ENCODE measurements at regions not wholly inside any gene's neighbourhood (a gene's known extent, or its start where the extent isn't known, plus 50 kb on each side); places are given as distances from the start of the nearest gene placed in this dataset.

GRCh38 chr3:59677747-59678702, 628.2 kb upstream of the CFAP20DC start:
- Histone ChIP-seq H3K27me3 (no peaks in the 10 kb centered on the region), H3K9me3 (no peaks in the 10 kb centered on the region), H3K36me3 (no peaks in the 10 kb centered on the region), H3K4me3 (no peak overlapping the region), H3K4me1 (no peaks in the 10 kb centered on the region), H3K27ac (replicated peaks in 1 of 4) (no peak overlapping the region)
- intact Hi-C loops (cut with DNase I): no loop called here
- no peak for TF ChIP-seq POLR2AphosphoS5 (IDR thresholded peaks at IDR 0.05)
- no peak for TF ChIP-seq EP300 (IDR thresholded peaks at IDR 0.05)
- no peak for TF ChIP-seq CTCF (IDR thresholded peaks at IDR 0.05)
- no peak for TF ChIP-seq POLR2A (IDR thresholded peaks at IDR 0.05; ENCODE audit: low read depth)
- DNase-seq (ENCODE audit: extremely low spot score): no peak
- 82% methylated on average over 11 of the region's 11 CpGs for WGBS

GRCh38 chr3:59675495-59675894, 625.7 kb upstream of the CFAP20DC start:
- TF ChIP-seq CTCF (IDR thresholded peaks at IDR 0.05) (no peak), EP300 (IDR thresholded peaks at IDR 0.05) (no peak), POLR2AphosphoS5 (IDR thresholded peaks at IDR 0.05) (no peak), POLR2A (IDR thresholded peaks at IDR 0.05; ENCODE audit: low read depth) (no peak)
- Histone ChIP-seq H3K4me3 (no peak overlapping the region), H3K27ac (replicated peaks in 1 of 4) (no peak overlapping the region), H3K27me3 (no peaks in the 10 kb centered on the region), H3K36me3 (no peaks in the 10 kb centered on the region), H3K9me3 (no peaks in the 10 kb centered on the region), H3K4me1 (no peaks in the 10 kb centered on the region)
- peak; percentile 42 for DNase-seq (ENCODE audit: extremely low spot score)
- intact Hi-C loops (cut with DNase I): no loop called here
- WGBS: 75% methylated on average over 2 of the region's 2 CpGs

GRCh38 chr3:59663076-59663850, 613.4 kb upstream of the CFAP20DC start:
- Histone ChIP-seq H3K36me3 (no peaks in the 10 kb centered on the region), H3K4me3 (no peak overlapping the region), H3K27ac (replicated peaks in 1 of 4) (no peak overlapping the region), H3K4me1 (peaks cover 0 to 32% (median 23%) of the 10 kb centered on the region in 4 donors), H3K27me3 (no peaks in the 10 kb centered on the region), H3K9me3 (no peaks in the 10 kb centered on the region)
- TF ChIP-seq POLR2AphosphoS5 (IDR thresholded peaks at IDR 0.05): no peak
- TF ChIP-seq EP300 (IDR thresholded peaks at IDR 0.05): no peak
- TF ChIP-seq CTCF (IDR thresholded peaks at IDR 0.05): no peak
- no peak for TF ChIP-seq POLR2A (IDR thresholded peaks at IDR 0.05; ENCODE audit: low read depth)
- intact Hi-C loops (cut with DNase I): no loop called here
- peak; percentile 60 for DNase-seq (ENCODE audit: extremely low spot score)
- 91% methylated on average over 2 of the region's 2 CpGs for WGBS

- Histone ChIP-seq H3K27me3 (no peaks in the 10 kb centered on the region), H3K4me1 (peaks cover 0 to 32% (median 23%) of the 10 kb centered on the region in 4 donors), H3K9me3 (no peaks in the 10 kb centered on the region), H3K4me3 (no peak overlapping the region), H3K27ac (replicated peaks in 1 of 4) (no peak overlapping the region), H3K36me3 (no peaks in the 10 kb centered on the region)
- DNase-seq (ENCODE audit: extremely low spot score): peak; percentile 74
- intact Hi-C loops (cut with DNase I): no loop called here
- no peak for TF ChIP-seq CTCF (IDR thresholded peaks at IDR 0.05)
- no peak for TF ChIP-seq EP300 (IDR thresholded peaks at IDR 0.05)
- TF ChIP-seq POLR2A (IDR thresholded peaks at IDR 0.05; ENCODE audit: low read depth): no peak
- no peak for TF ChIP-seq POLR2AphosphoS5 (IDR thresholded peaks at IDR 0.05)
- WGBS: 55% methylated on average over 9 of the region's 9 CpGs
Observed at GRCh38 chr3:59660852-59661625, 611.2 kb upstream of the CFAP20DC start.
